Liver (tissue), 8 donors: ENCODE measurements at regions not wholly inside any gene's neighbourhood (a gene's known extent, or its start where the extent isn't known, plus 50 kb on each side); places are given as distances from the start of the nearest gene placed in this dataset.
A peak's percentile ranks its signal among the peaks of the same experiment; 100 is the strongest.

ENCODE experiments used
- DNase-seq: peaks from one replicate; pipeline ENCODE4 v3.0.0-alpha.2; 2017; ENCODE audit warnings: low spot score
- H3K27ac ChIP-seq, 2 donors: one replicate each; pipeline ENCODE4 v1.7.0; 2013; ENCODE audit warnings: inconsistent platforms in 2 of 2, low read length in 2 of 2, control low read depth in 1 of 2, low read depth in 1 of 2, mild to moderate bottlenecking in 1 of 2
- H3K27me3 ChIP-seq, 4 donors: one replicate each; pipeline versions ENCODE4 v1.6.1 to v1.7.0; 2013; ENCODE audit warnings: low read length in 3 of 4, inconsistent platforms in 1 of 4, mild to moderate bottlenecking in 1 of 4, moderate library complexity in 1 of 4; ENCODE audit not compliant: control insufficient read depth in 4 of 4, insufficient read depth in 4 of 4
- H3K36me3 ChIP-seq, 4 donors: one replicate each; pipeline versions ENCODE4 v1.6.1 to v1.7.0; 2013; ENCODE audit warnings: low read length in 3 of 4, mild to moderate bottlenecking in 3 of 4, low read depth in 1 of 4, moderate library complexity in 1 of 4; ENCODE audit not compliant: control insufficient read depth in 4 of 4, insufficient read depth in 3 of 4
- H3K4me1 ChIP-seq, 4 donors: one replicate each; pipeline versions ENCODE4 v1.6.1 to v1.7.0; 2013; ENCODE audit warnings: low read length in 3 of 4, mild to moderate bottlenecking in 3 of 4, moderate library complexity in 1 of 4; ENCODE audit not compliant: control insufficient read depth in 4 of 4, insufficient read depth in 4 of 4
- H3K4me3 ChIP-seq, 3 donors: one replicate each; pipeline versions ENCODE4 v1.6.1 to v1.7.0; 2013; ENCODE audit warnings: low read length in 3 of 3, control low read depth in 1 of 3, low read depth in 1 of 3, mild to moderate bottlenecking in 1 of 3
- H3K9ac ChIP-seq, 2 donors: one replicate each; pipeline ENCODE4 v1.7.0; 2013; ENCODE audit warnings: low read length in 2 of 2, mild to moderate bottlenecking in 2 of 2, moderate library complexity in 2 of 2, control low read depth in 1 of 2, low read depth in 1 of 2
- H3K9me3 ChIP-seq, 4 donors: one replicate each; pipeline versions ENCODE4 v1.6.1 to v1.7.0; 2013; ENCODE audit warnings: low read length in 3 of 4; ENCODE audit not compliant: control insufficient read depth in 4 of 4
- ATF3 ChIP-seq: IDR thresholded peaks from 2 replicates; pipeline ENCODE4 v1.6.1; 2016; ENCODE audit warnings: antibody characterized with exemption
- CTCF ChIP-seq: fragments of 150-350 bp; IDR thresholded peaks from 2 replicates; pipeline ENCODE4 v1.5.1; 2017; ENCODE audit warnings: improper control_type of control experiment, low read depth, low read length; ENCODE audit not compliant: missing input control
- EGR1 ChIP-seq, 2 donors: IDR thresholded peaks; 2 replicates each; pipeline ENCODE4 v1.6.1; 2016 to 2018; ENCODE audit warnings: antibody characterized with exemption in 2 of 2, low read depth in 2 of 2
- FOXA1 ChIP-seq: IDR thresholded peaks from 2 replicates; pipeline ENCODE4 v1.6.1; 2016; ENCODE audit warnings: antibody characterized with exemption
- FOXA2 ChIP-seq: IDR thresholded peaks from 2 replicates; pipeline ENCODE4 v1.6.1; 2016; ENCODE audit warnings: antibody characterized with exemption
- GABPA ChIP-seq, 2 donors: IDR thresholded peaks in 1 of 2; conservative IDR thresholded peaks in 1 of 2; 2 replicates each; pipeline ENCODE4 v1.6.1; 2016; ENCODE audit warnings: antibody characterized with exemption in 2 of 2, mild to moderate bottlenecking in 1 of 2, moderate library complexity in 1 of 2
- HNF4A ChIP-seq, 2 donors: conservative IDR thresholded peaks; 2 replicates each; pipeline ENCODE4 v1.6.1; 2016; ENCODE audit warnings: antibody characterized with exemption in 2 of 2, mild to moderate bottlenecking in 2 of 2
- JUND ChIP-seq, 2 donors: IDR thresholded peaks; 2 replicates each; pipeline ENCODE4 v1.6.1; 2016; ENCODE audit warnings: antibody characterized with exemption in 2 of 2
- NR2F2 ChIP-seq: IDR thresholded peaks from 2 replicates; pipeline ENCODE4 v1.6.1; 2016; ENCODE audit warnings: antibody characterized with exemption
- RAD21 ChIP-seq, 2 donors: IDR thresholded peaks; 2 replicates each; pipeline ENCODE4 v1.6.1; 2016; ENCODE audit warnings: antibody characterized with exemption in 2 of 2, mild to moderate bottlenecking in 2 of 2
- REST ChIP-seq: IDR thresholded peaks from 2 replicates; pipeline ENCODE4 v1.6.1; 2016; ENCODE audit warnings: antibody characterized with exemption, mild to moderate bottlenecking
- SP1 ChIP-seq: IDR thresholded peaks from 2 replicates; pipeline ENCODE4 v1.6.1; 2018; ENCODE audit warnings: antibody characterized with exemption, mild to moderate bottlenecking
- TAF1 ChIP-seq: conservative IDR thresholded peaks from 2 replicates; pipeline ENCODE4 v1.6.1; 2016; ENCODE audit warnings: antibody characterized with exemption, mild to moderate bottlenecking
- ZBTB33 ChIP-seq: IDR thresholded peaks from 2 replicates; pipeline ENCODE4 v1.6.1; 2016; ENCODE audit warnings: antibody characterized with exemption
- WGBS: extraction: QIAGEN DNeasy Blood & Tissue Kit; methylation state at CpG from one replicate; pipeline ENCODE4 v1.1.7; 2013; 5-methylcytosine and 5-hydroxymethylcytosine counted together
- donor health status: healthy.
- donor health status: healthy.
- donor health status: healthy.
- donor health status: healthy.
- donor health status: healthy.

GRCh38 chrY:14231703-14232102 is 175.7 kb downstream of the VCY1B start:
- Histone ChIP-seq H3K9me3 (no peaks in the 10 kb centered on the region), H3K4me3 (no peak overlapping the region), H3K27me3 (no peaks in the 10 kb centered on the region), H3K36me3 (no peaks in the 10 kb centered on the region), H3K9ac (no peak overlapping the region), H3K27ac (no peak overlapping the region), H3K4me1 (no peaks in the 10 kb centered on the region)
- TF ChIP-seq ATF3 (no peak), REST (peak; percentile 98)
- no peak for DNase-seq
- 9% methylated on average over 10 of the region's 10 CpGs for WGBS

GRCh38 chrY:14235070-14235469 is 179.0 kb downstream of the VCY1B start:
- Histone ChIP-seq H3K9me3 (no peaks in the 10 kb centered on the region), H3K9ac (no peak overlapping the region), H3K4me1 (no peaks in the 10 kb centered on the region), H3K27ac (no peak overlapping the region), H3K4me3 (no peak overlapping the region), H3K36me3 (no peaks in the 10 kb centered on the region), H3K27me3 (no peaks in the 10 kb centered on the region)
- no peak for TF ChIP-seq SP1
- TF ChIP-seq HNF4A (conservative IDR thresholded peaks at IDR 0.05) = no peak
- TF ChIP-seq REST = no peak
- TF ChIP-seq JUND (IDR thresholded peaks at IDR 0.05) = no peak
- no peak for TF ChIP-seq FOXA2
- no peak for TF ChIP-seq NR2F2
- TF ChIP-seq CTCF = no peak
- no peak for TF ChIP-seq TAF1
- no peak for TF ChIP-seq GABPA (IDR thresholded peaks at IDR 0.05 in 1 of 2, conservative IDR thresholded peaks at IDR 0.05 in 1 of 2)
- no peak for TF ChIP-seq FOXA1
- TF ChIP-seq EGR1 (IDR thresholded peaks at IDR 0.05; ENCODE audit: low read depth in 2 of 2) = no peak
- TF ChIP-seq RAD21 (IDR thresholded peaks at IDR 0.05) = no peak
- no peak for TF ChIP-seq ZBTB33
- TF ChIP-seq ATF3 = no peak
- DNase-seq = no peak
- 58% methylated on average over 5 of the region's 5 CpGs for WGBS
